ENCODE measurements at regions not wholly inside any gene's neighbourhood (a gene's known extent, or its start where the extent isn't known, plus 50 kb on each side); places are given as distances from the start of the nearest gene placed in this dataset.

DNA sequence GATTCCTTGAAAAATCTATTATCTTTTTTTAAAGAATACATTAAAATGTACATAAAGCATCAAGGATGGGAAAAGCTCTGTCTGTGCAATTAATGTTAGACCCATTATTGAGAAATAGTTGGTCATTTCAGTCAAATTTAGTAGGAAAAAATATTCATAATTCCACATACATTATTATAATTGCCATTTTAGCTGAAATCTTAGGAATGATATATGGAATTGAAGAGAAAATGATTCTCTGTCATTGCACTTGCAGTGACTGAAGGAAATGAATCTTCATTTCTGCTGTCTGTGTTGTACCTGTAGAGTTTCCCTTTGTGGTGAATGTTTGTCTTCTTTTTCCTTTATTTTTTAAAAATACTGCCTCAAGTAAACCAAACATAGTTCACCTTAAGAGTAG lies 473.9 kb downstream of the C3orf38 start:
- TF ChIP-seq, protein P1, sequence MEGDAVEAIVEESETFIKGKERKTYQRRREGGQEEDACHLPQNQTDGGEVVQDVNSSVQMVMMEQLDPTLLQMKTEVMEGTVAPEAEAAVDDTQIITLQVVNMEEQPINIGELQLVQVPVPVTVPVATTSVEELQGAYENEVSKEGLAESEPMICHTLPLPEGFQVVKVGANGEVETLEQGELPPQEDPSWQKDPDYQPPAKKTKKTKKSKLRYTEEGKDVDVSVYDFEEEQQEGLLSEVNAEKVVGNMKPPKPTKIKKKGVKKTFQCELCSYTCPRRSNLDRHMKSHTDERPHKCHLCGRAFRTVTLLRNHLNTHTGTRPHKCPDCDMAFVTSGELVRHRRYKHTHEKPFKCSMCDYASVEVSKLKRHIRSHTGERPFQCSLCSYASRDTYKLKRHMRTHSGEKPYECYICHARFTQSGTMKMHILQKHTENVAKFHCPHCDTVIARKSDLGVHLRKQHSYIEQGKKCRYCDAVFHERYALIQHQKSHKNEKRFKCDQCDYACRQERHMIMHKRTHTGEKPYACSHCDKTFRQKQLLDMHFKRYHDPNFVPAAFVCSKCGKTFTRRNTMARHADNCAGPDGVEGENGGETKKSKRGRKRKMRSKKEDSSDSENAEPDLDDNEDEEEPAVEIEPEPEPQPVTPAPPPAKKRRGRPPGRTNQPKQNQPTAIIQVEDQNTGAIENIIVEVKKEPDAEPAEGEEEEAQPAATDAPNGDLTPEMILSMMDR (IDR thresholded peaks at IDR 0.05; ENCODE audit: borderline replicate concordance), result no peak
- no peaks in the 10 kb centered on the region for H3K9me3 ChIP-seq (replicated peaks)
- H3K27ac ChIP-seq (replicated peaks), result no peak overlapping the region
- no peaks in the 10 kb centered on the region for H3K27me3 ChIP-seq (ENCODE audit: low read depth)
- intact Hi-C loops (cut with micrococcal nuclease), result no loop called here
- no peaks in the 10 kb centered on the region for H3K4me1 ChIP-seq
- DNase-seq, result no peak
- no peaks in the 10 kb centered on the region for H3K36me3 ChIP-seq
- H3K4me3 ChIP-seq, result no peak overlapping the region

DNA sequence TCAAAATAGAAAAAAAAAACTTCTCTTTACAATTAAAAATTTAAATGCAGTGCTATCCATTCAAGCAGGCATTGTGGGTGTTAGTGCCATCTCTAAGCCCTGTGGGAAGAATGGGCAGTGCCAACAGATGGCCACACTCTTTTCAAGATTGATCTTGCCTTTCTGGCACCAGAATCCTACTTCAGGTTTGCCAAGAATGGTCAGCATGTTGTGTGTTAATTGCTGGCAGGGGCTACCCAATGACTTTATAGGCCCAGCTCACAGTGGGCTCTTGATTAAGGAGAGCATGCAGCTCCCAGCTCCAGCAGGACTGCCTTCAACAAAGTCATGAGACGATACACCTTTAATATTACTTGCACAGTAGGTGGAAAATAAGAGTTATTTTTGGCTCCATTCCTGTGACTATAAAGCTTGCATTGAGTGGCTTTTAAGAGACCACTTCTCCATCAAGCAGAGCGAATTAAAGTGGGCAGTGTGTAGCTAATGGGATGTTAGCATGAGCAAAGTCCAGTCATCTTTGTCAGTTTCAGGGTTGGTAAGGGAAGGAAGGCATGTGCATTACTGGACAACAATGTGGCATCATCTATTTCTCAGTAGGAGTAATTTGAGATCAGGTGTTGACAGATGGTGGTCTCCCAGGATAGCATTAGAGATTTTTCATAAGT lies 476.8 kb downstream of the C3orf38 start:
- Histone ChIP-seq H3K4me3 (no peak overlapping the region), H3K27ac (replicated peaks) (no peak overlapping the region), H3K4me1 (no peaks in the 10 kb centered on the region), H3K27me3 (ENCODE audit: low read depth) (no peaks in the 10 kb centered on the region), H3K9me3 (replicated peaks) (no peaks in the 10 kb centered on the region), H3K36me3 (no peaks in the 10 kb centered on the region)
- intact Hi-C loops (cut with micrococcal nuclease), result no loop called here
- TF ChIP-seq, protein P1 (IDR thresholded peaks at IDR 0.05; ENCODE audit: borderline replicate concordance), result no peak
- no peak for DNase-seq

DNA sequence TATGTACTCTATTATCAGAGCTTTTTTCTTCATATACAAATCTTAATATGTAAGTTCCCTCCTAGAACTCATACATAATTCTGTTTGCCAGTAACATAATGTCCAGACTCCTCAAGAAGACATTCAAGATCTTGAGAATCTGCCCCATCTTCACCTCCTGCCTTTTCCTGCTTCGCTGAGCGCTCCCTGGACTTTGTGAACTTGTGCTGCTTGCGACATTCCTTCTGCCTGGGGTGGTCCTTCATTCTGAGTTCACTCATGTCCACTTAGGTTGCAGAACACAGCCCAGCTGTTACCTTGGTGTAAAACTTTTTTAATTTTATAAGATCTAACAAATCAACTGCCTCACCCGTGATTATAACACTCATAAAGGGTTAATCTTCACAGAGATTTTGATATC lies 478.5 kb upstream of the EPHA3 start:
- no peak for DNase-seq
- TF ChIP-seq, protein P1 (IDR thresholded peaks at IDR 0.05; ENCODE audit: borderline replicate concordance), result no peak
- H3K27ac ChIP-seq (replicated peaks), result no peak overlapping the region
- no peaks in the 10 kb centered on the region for H3K9me3 ChIP-seq (replicated peaks)
- intact Hi-C loops (cut with micrococcal nuclease), result no loop called here
- no peaks in the 10 kb centered on the region for H3K36me3 ChIP-seq
- H3K4me1 ChIP-seq, result no peaks in the 10 kb centered on the region
- no peak overlapping the region for H3K4me3 ChIP-seq
- no peaks in the 10 kb centered on the region for H3K27me3 ChIP-seq (ENCODE audit: low read depth)

DNA sequence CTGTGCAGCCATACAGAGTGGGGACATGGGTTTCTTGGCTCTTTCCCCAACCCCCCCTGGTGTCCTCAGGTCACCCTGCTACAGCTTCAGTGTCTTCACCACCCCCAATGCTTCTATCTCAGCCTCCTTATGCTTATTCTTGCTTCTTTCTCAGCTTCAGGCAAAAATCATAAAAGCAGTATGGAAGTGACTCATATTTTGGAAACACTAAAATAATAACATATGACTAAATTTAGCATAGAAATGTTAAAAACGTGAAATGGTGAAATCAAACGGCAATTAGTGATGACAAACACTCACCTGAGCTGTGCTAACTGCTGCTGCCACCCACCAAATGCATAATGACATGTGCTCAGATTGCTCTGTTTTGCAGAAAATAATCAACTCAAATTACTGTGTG lies 475.2 kb upstream of the EPHA3 start:
- peaks cover 17% of the 10 kb centered on the region for H3K9me3 ChIP-seq (replicated peaks)
- no peak for DNase-seq
- intact Hi-C loops (cut with micrococcal nuclease), result no loop called here

DNA sequence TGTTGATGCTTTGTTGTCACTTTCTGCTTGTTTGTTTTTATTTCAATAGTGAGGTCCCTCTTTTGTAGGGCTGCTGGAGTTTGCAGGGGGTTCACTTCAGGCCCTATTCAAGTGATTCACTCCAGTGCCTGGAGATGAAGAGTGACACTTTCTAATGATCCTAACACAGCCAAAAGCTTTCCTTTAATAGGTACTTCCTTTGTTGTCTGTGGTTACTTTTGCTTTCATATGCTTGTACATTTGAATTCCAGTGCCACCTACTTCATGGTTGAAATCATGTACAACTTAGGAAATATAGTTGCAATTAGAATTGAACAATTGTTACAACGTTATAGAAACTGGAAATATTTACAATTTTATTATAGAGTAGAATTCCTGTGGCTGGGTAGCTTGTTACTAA lies 466.8 kb upstream of the EPHA3 start:
- Histone ChIP-seq H3K27ac (replicated peaks) (no peak overlapping the region), H3K36me3 (no peaks in the 10 kb centered on the region), H3K4me1 (no peaks in the 10 kb centered on the region), H3K9me3 (replicated peaks) (peaks cover 15% of the 10 kb centered on the region), H3K4me3 (no peak overlapping the region), H3K27me3 (ENCODE audit: low read depth) (no peaks in the 10 kb centered on the region)
- no peak for DNase-seq
- intact Hi-C loops (cut with micrococcal nuclease), result no loop called here
- TF ChIP-seq, protein P1 (IDR thresholded peaks at IDR 0.05; ENCODE audit: borderline replicate concordance), result no peak

More for the DNA sequence above, 475.2 kb upstream of the EPHA3 start:
- H3K36me3 ChIP-seq, result no peaks in the 10 kb centered on the region
- H3K4me3 ChIP-seq, result no peak overlapping the region
- no peaks in the 10 kb centered on the region for H3K4me1 ChIP-seq
- H3K27ac ChIP-seq (replicated peaks), result no peak overlapping the region
- TF ChIP-seq, protein P1 (IDR thresholded peaks at IDR 0.05; ENCODE audit: borderline replicate concordance), result no peak
- no peaks in the 10 kb centered on the region for H3K27me3 ChIP-seq (ENCODE audit: low read depth)
